Astrocyte of the spinal cord (primary cell): ENCODE measurements at regions not wholly inside any gene's neighbourhood (a gene's known extent, or its start where the extent isn't known, plus 50 kb on each side); places are given as distances from the start of the nearest gene placed in this dataset.

Experiments
- DNase-seq: peaks from one replicate; pipeline ENCODE4 v3.0.0; 2011; ENCODE audit warnings: low read depth, low spot score
- H3K4me3 ChIP-seq: 2 replicates; pipeline ENCODE4 v1.5.1; 2011; ENCODE audit warnings: low read depth, mild to moderate bottlenecking, low read length, moderate library complexity
- in situ Hi-C: cut with HindIII; loops from 2 replicates; pipeline ENCODE4 v1.10.0; 2017; ENCODE audit warnings: low sequenced_read_pairs
- TF ChIP-seq, protein P1 (sequence below): IDR thresholded peaks from 2 replicates; pipeline ENCODE4 v1.5.1; 2012; ENCODE audit warnings: low read depth, mild to moderate bottlenecking, low read length, inconsistent platforms

DNA sequence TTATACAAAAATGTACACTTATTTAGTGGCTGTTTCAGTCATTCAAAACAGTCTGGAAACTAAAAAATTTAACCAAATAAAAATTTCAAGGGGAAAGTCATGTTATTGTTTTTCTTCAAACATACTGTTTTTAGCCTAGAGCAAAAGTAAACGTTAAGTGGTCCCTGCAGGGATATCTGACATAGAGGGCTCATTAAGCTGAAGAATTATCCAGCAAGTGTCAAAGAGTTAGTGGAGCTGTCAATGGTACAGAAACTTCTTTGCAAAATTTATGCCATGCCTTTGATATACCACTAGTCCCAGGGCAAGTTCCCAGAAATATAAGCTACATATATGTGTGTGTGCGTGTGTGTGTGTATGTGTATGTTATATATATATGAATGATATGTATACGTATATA, 894.2 kb downstream of the KCNJ2 start:
- in situ Hi-C loops = no loop called here
- TF ChIP-seq, protein P1, sequence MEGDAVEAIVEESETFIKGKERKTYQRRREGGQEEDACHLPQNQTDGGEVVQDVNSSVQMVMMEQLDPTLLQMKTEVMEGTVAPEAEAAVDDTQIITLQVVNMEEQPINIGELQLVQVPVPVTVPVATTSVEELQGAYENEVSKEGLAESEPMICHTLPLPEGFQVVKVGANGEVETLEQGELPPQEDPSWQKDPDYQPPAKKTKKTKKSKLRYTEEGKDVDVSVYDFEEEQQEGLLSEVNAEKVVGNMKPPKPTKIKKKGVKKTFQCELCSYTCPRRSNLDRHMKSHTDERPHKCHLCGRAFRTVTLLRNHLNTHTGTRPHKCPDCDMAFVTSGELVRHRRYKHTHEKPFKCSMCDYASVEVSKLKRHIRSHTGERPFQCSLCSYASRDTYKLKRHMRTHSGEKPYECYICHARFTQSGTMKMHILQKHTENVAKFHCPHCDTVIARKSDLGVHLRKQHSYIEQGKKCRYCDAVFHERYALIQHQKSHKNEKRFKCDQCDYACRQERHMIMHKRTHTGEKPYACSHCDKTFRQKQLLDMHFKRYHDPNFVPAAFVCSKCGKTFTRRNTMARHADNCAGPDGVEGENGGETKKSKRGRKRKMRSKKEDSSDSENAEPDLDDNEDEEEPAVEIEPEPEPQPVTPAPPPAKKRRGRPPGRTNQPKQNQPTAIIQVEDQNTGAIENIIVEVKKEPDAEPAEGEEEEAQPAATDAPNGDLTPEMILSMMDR = no peak
- no peak for DNase-seq

DNA sequence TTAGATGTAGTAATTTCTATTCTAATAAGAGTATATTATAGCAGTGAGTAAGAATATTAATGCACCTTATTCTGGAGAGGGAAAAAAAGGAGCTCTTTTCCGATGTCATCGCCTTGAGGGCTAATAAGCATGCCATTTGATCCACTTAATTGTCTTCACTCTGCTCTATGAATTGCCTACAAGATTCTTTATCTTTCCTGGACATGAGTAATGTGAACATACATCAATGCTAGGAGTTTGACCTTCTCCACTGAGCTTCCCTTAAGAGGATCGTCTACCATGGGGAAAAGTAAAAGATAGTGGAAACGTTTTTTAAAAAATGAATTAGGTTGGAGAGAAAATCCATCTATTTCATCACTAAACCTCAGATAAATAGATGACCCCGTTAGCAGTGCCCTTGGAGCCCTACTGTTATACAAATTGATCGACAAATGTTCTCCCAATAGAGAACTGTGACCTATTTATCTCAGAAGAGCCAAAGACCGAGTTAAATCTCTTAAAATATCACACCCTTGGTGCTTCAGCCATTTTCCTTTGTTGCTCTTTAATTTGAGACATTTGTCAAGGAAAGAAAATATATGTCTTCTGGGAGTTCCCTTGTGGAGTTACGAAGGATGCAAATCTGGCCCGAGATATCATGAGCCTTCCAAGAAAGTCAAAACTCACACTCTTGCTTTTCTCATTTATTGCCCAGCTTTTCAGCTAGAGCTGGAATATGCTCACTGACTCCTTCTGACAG, 898.5 kb downstream of the KCNJ2 start:
- no peak overlapping the region for H3K4me3 ChIP-seq
- in situ Hi-C loops = no loop called here
- DNase-seq = no peak
- TF ChIP-seq, protein P1 = no peak

More for the DNA sequence above, 894.2 kb downstream of the KCNJ2 start:
- H3K4me3 ChIP-seq = no peak overlapping the region

DNA sequence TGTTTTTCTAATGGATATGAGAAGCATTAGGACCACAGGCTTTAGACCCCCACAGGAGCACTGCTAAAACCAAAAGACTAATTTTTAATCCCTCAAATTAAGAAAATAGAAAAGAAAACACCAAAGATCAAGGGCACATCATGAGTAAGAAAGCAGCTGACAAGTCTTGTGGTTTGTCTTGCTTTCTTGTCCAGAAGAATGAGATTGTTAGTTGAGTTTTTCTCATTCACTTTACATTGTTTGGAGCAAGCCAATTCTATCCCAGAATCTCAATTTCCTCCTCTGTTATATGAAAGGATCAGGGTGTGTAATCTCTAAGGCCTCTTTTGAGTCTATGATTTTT, 899.0 kb downstream of the KCNJ2 start:
- DNase-seq = peak; percentile 62
- TF ChIP-seq, protein P1 = no peak
- in situ Hi-C loops = no loop called here
- no peak overlapping the region for H3K4me3 ChIP-seq

DNA sequence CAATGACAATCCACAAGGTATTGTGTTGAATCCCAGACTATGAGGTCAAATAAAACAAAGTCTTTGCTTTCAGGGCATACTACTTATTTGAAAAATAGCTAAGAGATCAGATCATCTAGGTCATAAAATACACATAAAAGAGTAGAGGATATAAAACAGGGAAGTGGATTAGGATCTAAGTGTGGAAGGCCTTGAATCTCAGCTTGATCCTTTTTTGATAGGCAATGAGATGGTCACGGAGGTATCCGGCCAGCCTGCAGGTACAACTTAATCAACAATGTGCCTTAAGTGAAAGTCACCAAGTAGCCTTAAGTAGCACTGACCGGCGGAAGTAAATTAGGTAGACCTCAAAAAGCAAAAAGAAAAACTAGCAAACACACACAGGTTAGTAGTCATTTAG, 901.7 kb downstream of the KCNJ2 start:
- no peak overlapping the region for H3K4me3 ChIP-seq
- in situ Hi-C loops = no loop called here
- DNase-seq = no peak
- TF ChIP-seq, protein P1 = no peak

DNA sequence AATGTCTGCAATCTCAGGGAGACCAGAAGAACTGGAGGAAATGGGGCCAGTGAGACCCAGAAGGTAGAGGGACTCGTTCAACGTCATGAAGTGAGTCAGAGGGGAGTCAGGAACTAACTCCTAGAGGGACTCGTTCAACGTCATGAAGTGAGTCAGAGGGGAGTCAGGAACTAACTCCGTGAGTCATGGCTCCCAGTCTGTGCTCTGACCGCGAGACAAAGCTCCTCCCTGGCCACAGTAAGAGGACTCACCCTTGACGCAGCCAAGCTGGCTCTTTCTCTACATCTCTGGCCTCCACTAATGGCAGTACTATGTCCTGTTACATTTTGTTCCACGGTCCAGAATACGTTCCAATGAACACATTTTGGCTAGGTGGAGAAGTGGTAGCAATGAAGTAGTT, 902.5 kb downstream of the KCNJ2 start:
- peak; percentile 99 for DNase-seq
- in situ Hi-C loops = no loop called here
- TF ChIP-seq, protein P1 = no peak
- H3K4me3 ChIP-seq = no peak overlapping the region

DNA sequence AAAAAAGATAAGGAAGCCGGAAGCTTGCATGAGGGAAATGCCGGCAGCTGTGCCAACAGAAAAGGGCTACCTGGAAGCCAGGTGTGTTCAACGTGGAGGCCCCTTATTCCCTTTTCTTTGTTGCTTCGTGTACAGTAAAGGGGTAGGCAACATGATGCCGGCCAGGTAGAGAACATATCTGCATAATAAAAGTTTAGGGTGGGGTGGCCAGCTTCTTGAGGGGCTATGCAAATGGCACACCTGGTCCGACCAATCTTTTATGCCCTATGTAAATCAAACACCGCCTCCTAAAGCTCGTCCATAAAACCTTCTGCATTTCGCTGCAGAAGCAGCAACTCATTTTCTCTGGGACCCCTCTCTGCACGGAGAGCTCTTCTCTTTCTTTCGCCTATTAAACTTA, 911.6 kb downstream of the KCNJ2 start:
- DNase-seq = no peak
- H3K4me3 ChIP-seq = no peak overlapping the region
- TF ChIP-seq, protein P1 = no peak
- in situ Hi-C loops = no loop called here

DNA sequence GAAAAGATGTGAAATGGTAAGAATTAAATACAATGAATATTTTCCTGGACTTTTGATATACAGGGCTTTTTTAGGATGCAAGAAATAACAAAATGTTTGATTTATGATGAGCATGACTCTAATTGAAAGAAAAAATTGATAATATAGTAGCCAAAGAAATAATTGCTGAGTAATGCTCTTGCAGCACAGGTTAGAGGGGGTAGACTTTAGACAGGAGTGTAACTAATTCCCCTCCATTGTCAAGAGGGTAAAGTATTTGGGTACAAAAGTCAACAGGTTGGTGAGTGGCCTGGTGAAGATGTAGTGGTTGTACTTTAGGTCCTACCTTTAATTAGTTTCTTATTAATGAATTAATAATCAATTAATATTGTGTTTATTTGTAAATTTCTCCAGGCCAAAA, 912.3 kb downstream of the KCNJ2 start:
- H3K4me3 ChIP-seq = no peak overlapping the region

More for the DNA sequence above, 912.3 kb downstream of the KCNJ2 start:
- DNase-seq = no peak
- TF ChIP-seq, protein P1 = no peak
- in situ Hi-C loops = no loop called here
